KMS-11 (cell line): ENCODE measurements at regions not wholly inside any gene's neighbourhood (a gene's known extent, or its start where the extent isn't known, plus 50 kb on each side); places are given as distances from the start of the nearest gene placed in this dataset.

Source experiments
- H2AFZ ChIP-seq: fragments of 200-600 bp; sonication (generic); 2 replicates; pipeline ENCODE4 v1.6.1; 2016; ENCODE audit warnings: antibody characterized with exemption, mixed run types, low read depth
- H3K27ac ChIP-seq: fragments of 200-600 bp; sonication (generic); 2 replicates; pipeline ENCODE4 v1.6.1; 2016; ENCODE audit warnings: mild to moderate bottlenecking, mixed run types
- H3K27me3 ChIP-seq: fragments of 200-600 bp; sonication (generic); 2 replicates; pipeline ENCODE4 v1.6.1; 2017; ENCODE audit warnings: mild to moderate bottlenecking, low read depth, mixed run types, moderate library complexity; ENCODE audit not compliant: insufficient read depth
- H3K36me3 ChIP-seq: fragments of 200-600 bp; sonication (generic); 2 replicates; pipeline ENCODE4 v1.6.1; 2017; ENCODE audit warnings: mild to moderate bottlenecking, mixed run types; ENCODE audit not compliant: insufficient read depth
- H3K4me1 ChIP-seq: fragments of 200-600 bp; sonication (generic); 2 replicates; pipeline ENCODE4 v1.6.1; 2016; ENCODE audit warnings: mild to moderate bottlenecking, low read depth, mixed run types; ENCODE audit not compliant: poor library complexity, severe bottlenecking
- H3K4me2 ChIP-seq: fragments of 200-600 bp; sonication (generic); 2 replicates; pipeline ENCODE4 v1.7.0; 2016; ENCODE audit warnings: mild to moderate bottlenecking, mixed run types
- H3K4me3 ChIP-seq: fragments of 200-600 bp; sonication (generic); IDR thresholded peaks from 2 replicates; pipeline ENCODE4 v1.6.1; 2017; ENCODE audit warnings: low read depth, low read length, mixed read lengths; ENCODE audit not compliant: insufficient read depth
- H3K79me2 ChIP-seq: fragments of 200-600 bp; sonication (generic); 2 replicates; pipeline ENCODE4 v1.6.1; 2016; ENCODE audit warnings: low read depth, mixed run types; ENCODE audit not compliant: insufficient read depth
- H3K9ac ChIP-seq: fragments of 200-600 bp; sonication (generic); 2 replicates; pipeline ENCODE4 v1.6.1; 2016; ENCODE audit warnings: mild to moderate bottlenecking, mixed run types
- H4K20me1 ChIP-seq: fragments of 200-600 bp; sonication (generic); 2 replicates; pipeline ENCODE4 v1.6.1; 2016; ENCODE audit warnings: mild to moderate bottlenecking, mixed run types; ENCODE audit not compliant: insufficient read depth
- CTCF ChIP-seq: fragments of 200-600 bp; sonication (generic); conservative IDR thresholded peaks from 2 replicates; pipeline ENCODE4 v1.6.1; 2017; ENCODE audit warnings: low read depth, mild to moderate bottlenecking, antibody characterized with exemption, low read length, moderate library complexity, mixed read lengths

GRCh38 chr2:187878112-187878511 lies 323.9 kb upstream of the TFPI start:
- no peaks in the 10 kb centered on the region for H3K36me3 ChIP-seq
- H3K27me3 ChIP-seq = no peaks in the 10 kb centered on the region
- no peak overlapping the region for H2AFZ ChIP-seq
- TF ChIP-seq CTCF = no peak
- no peak overlapping the region for H3K27ac ChIP-seq
- no peaks in the 10 kb centered on the region for H4K20me1 ChIP-seq
- H3K4me1 ChIP-seq = peaks cover 5% of the 10 kb centered on the region
- no peak overlapping the region for H3K4me2 ChIP-seq
- no peak overlapping the region for H3K4me3 ChIP-seq
- H3K79me2 ChIP-seq = no peaks in the 10 kb centered on the region
- no peak overlapping the region for H3K9ac ChIP-seq

- Histone ChIP-seq H3K27me3 (no peaks in the 10 kb centered on the region), H3K4me2 (no peak overlapping the region), H3K79me2 (no peaks in the 10 kb centered on the region), H4K20me1 (no peaks in the 10 kb centered on the region), H3K27ac (no peak overlapping the region), H3K4me1 (peaks cover 12% of the 10 kb centered on the region), H3K4me3 (no peak overlapping the region), H3K36me3 (no peaks in the 10 kb centered on the region), H2AFZ (no peak overlapping the region), H3K9ac (no peak overlapping the region)
- no peak for TF ChIP-seq CTCF
Observed at GRCh38 chr2:187879491-187879890, 325.3 kb upstream of the TFPI start.

- Histone ChIP-seq H2AFZ (no peak overlapping the region), H3K79me2 (no peaks in the 10 kb centered on the region), H3K27ac (no peak overlapping the region), H3K36me3 (no peaks in the 10 kb centered on the region), H3K4me1 (peaks cover 16% of the 10 kb centered on the region), H3K4me3 (no peak overlapping the region), H4K20me1 (no peaks in the 10 kb centered on the region), H3K4me2 (no peak overlapping the region), H3K27me3 (no peaks in the 10 kb centered on the region), H3K9ac (no peak overlapping the region)
- no peak for TF ChIP-seq CTCF
Observed at GRCh38 chr2:187884003-187884402, 329.8 kb upstream of the TFPI start.

- Histone ChIP-seq H3K4me2 (no peak overlapping the region), H3K27ac (no peak overlapping the region), H4K20me1 (no peaks in the 10 kb centered on the region), H3K27me3 (no peaks in the 10 kb centered on the region), H3K79me2 (no peaks in the 10 kb centered on the region), H3K9ac (no peak overlapping the region), H3K4me3 (no peak overlapping the region), H2AFZ (no peak overlapping the region), H3K4me1 (no peaks in the 10 kb centered on the region), H3K36me3 (no peaks in the 10 kb centered on the region)
- no peak for TF ChIP-seq CTCF
Observed at GRCh38 chr2:187890690-187891089, 336.5 kb upstream of the TFPI start.

- Histone ChIP-seq H3K36me3 (no peaks in the 10 kb centered on the region), H2AFZ (no peak overlapping the region), H3K4me2 (no peak overlapping the region), H3K4me3 (no peak overlapping the region), H3K27me3 (no peaks in the 10 kb centered on the region), H3K27ac (no peak overlapping the region), H3K4me1 (no peaks in the 10 kb centered on the region), H3K79me2 (no peaks in the 10 kb centered on the region), H4K20me1 (no peaks in the 10 kb centered on the region), H3K9ac (no peak overlapping the region)
- TF ChIP-seq CTCF = no peak
Observed at GRCh38 chr2:187900021-187900420, 345.8 kb upstream of the TFPI start.
